ENCODE measurements at regions not wholly inside any gene's neighbourhood (a gene's known extent, or its start where the extent isn't known, plus 50 kb on each side); places are given as distances from the start of the nearest gene placed in this dataset.
A peak's percentile ranks its signal among the peaks of the same experiment; 100 is the strongest.

DNA sequence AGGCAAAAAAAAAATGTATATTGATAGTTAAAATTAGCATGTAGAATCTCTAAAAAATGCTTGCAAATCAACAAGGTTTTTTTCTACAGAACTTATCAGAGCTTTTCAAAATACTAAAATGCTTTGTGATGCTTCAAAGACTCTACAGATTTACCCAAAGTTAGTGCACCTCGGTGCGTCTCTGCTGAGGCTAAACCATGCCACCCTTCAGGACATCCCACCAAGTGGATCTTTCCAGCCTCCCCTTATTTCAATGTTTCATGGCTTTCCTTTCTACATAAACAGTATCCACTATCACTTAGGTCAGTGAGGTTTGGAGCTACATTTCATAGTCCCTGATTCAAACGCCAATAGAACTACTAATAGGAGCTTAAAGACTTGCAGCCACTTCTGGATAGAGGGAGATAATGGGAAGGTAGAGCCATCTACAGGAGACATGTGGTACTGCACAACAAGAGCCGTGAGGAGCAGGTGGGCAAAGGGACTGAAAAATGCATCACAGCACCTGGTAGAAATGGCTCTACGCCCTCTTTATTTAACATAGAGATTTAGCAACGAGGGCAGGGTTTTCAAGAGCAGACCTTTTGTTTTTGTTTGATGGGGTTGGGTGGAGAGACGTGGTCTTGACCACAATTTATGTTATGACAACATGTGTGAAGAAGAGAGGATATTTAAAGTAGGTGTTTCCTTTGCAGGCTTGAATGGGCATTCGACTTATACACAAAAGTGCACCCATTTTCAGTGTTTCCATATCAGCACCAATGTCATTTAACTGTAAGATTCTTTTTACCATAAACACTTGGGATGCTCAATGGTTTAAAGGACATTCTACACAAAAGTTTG is 56.1 kb upstream of the SLC35G4 start:
- WGBS, 2 donors: 28 to 31% methylated on average over 8 of the region's 8 CpGs
- Histone ChIP-seq H3K27me3 (no peaks in the 10 kb centered on the region), H3K36me3 (no peaks in the 10 kb centered on the region), H3K4me3 (no peak overlapping the region), H3K4me1 (no peaks in the 10 kb centered on the region), H3K9me3 (no peaks in the 10 kb centered on the region), H3K27ac (no peak overlapping the region)
- DNase-seq (ENCODE audit: low spot score in 2 of 2): peak in 1 of 2 donors; percentile 76
- TF ChIP-seq POLR2A (IDR thresholded peaks at IDR 0.05): no peak
- TF ChIP-seq EP300 (IDR thresholded peaks at IDR 0.05): no peak
- TF ChIP-seq CTCF (IDR thresholded peaks at IDR 0.05): peak; percentile 67 to 92 (median 82)

- H3K27ac ChIP-seq: no peak overlapping the region
- 68 to 71% methylated on average over 7 of the region's 7 CpGs for WGBS, 2 donors
- peaks cover 0 to 16% (median 5%) of the 10 kb centered on the region in 4 donors for H3K9me3 ChIP-seq
- no peak for DNase-seq (ENCODE audit: low spot score in 2 of 2)
- H3K4me3 ChIP-seq: no peak overlapping the region
- H3K4me1 ChIP-seq: no peaks in the 10 kb centered on the region
- H3K27me3 ChIP-seq: no peaks in the 10 kb centered on the region
- TF ChIP-seq EP300 (IDR thresholded peaks at IDR 0.05) (no peak), POLR2A (IDR thresholded peaks at IDR 0.05) (no peak), CTCF (IDR thresholded peaks at IDR 0.05) (no peak)
- H3K36me3 ChIP-seq: no peaks in the 10 kb centered on the region
Measured at GRCh38 chr18:11548916-11549551, 60.4 kb upstream of the SLC35G4 start.

GRCh38 chr18:11548396-11548795 is 61.0 kb upstream of the SLC35G4 start:
- H3K4me3 ChIP-seq: no peak overlapping the region
- TF ChIP-seq EP300 (IDR thresholded peaks at IDR 0.05) (no peak), CTCF (IDR thresholded peaks at IDR 0.05) (no peak), POLR2A (IDR thresholded peaks at IDR 0.05) (no peak)
- peaks cover 0 to 22% (median 8%) of the 10 kb centered on the region in 4 donors for H3K9me3 ChIP-seq
- WGBS, 2 donors: 73 to 88% methylated on average over 1 of the region's 1 CpG
- H3K27ac ChIP-seq: no peak overlapping the region
- no peak for DNase-seq (ENCODE audit: low spot score in 2 of 2)
- no peaks in the 10 kb centered on the region for H3K36me3 ChIP-seq
- no peaks in the 10 kb centered on the region for H3K27me3 ChIP-seq
- H3K4me1 ChIP-seq: no peaks in the 10 kb centered on the region

GRCh38 chr18:11544060-11544633 is 65.2 kb upstream of the SLC35G4 start:
- H3K4me3 ChIP-seq: no peak overlapping the region
- WGBS, 2 donors: 84 to 94% methylated on average over 4 of the region's 4 CpGs

More at GRCh38 chr18:11544060-11544633, 65.2 kb upstream of the SLC35G4 start:
- no peaks in the 10 kb centered on the region for H3K36me3 ChIP-seq
- TF ChIP-seq POLR2A (IDR thresholded peaks at IDR 0.05) (no peak), CTCF (IDR thresholded peaks at IDR 0.05) (no peak), EP300 (IDR thresholded peaks at IDR 0.05) (no peak)
- DNase-seq (ENCODE audit: low spot score in 2 of 2): no peak
- H3K9me3 ChIP-seq: peaks cover 0 to 25% (median 8%) of the 10 kb centered on the region in 4 donors
- H3K27ac ChIP-seq: no peak overlapping the region
- H3K27me3 ChIP-seq: no peaks in the 10 kb centered on the region
- no peaks in the 10 kb centered on the region for H3K4me1 ChIP-seq
